NT2/D1 (cell line): ENCODE measurements at regions not wholly inside any gene's neighbourhood (a gene's known extent, or its start where the extent isn't known, plus 50 kb on each side); places are given as distances from the start of the nearest gene placed in this dataset.

Source experiments
- SUZ12 ChIP-seq: IDR thresholded peaks from 2 replicates; pipeline ENCODE4 v1.6.1; 2011; ENCODE audit not compliant: insufficient read length, insufficient read depth; ENCODE audit errors: extremely low read depth
- YY1 ChIP-seq: IDR thresholded peaks from 2 replicates; pipeline ENCODE4 v1.6.1; 2011; ENCODE audit not compliant: insufficient read length, insufficient read depth
- ZNF274 ChIP-seq: IDR thresholded peaks from 2 replicates; pipeline ENCODE4 v1.6.1; 2011; ENCODE audit warnings: mild to moderate bottlenecking, low read depth, low read length

DNA sequence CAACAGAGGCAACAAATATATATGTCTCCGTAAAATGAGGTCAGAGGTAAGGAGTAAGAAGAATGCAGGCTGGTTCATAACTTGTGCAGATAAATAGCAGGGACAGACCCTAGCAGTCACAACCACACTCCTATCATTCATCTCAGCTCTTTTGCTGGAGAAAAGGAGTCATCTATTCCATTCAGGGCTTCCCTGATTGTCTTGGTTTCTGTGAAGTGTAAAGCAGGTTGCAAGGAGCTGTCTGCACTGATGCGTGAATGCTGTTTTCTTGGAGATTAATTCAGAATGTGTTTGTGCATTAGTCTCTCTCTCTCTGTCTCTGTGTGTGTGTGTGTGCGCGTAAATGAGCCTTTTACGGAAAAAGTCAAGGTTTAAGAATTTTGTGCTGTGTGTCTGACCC is 643.3 kb upstream of the SORCS1 start:
- TF ChIP-seq ZNF274 = no peak
- no peak for TF ChIP-seq YY1
- TF ChIP-seq SUZ12 = no peak
